ENCODE measurements at regions not wholly inside any gene's neighbourhood (a gene's known extent, or its start where the extent isn't known, plus 50 kb on each side); places are given as distances from the start of the nearest gene placed in this dataset.

GRCh38 chr5:37892586-37892985, 52.7 kb upstream of the GDNF start:
- Histone ChIP-seq H2AFZ (no peak overlapping the region), H3K4me1 (ENCODE audit: insufficient read depth) (no peaks in the 10 kb centered on the region), H3K79me2 (replicated peaks; ENCODE audit: insufficient read depth) (no peaks in the 10 kb centered on the region), H4K20me1 (replicated peaks; ENCODE audit: insufficient read depth) (no peaks in the 10 kb centered on the region), H3K9me2 (ENCODE audit: insufficient read depth) (no peaks in the 10 kb centered on the region), H3K36me3 (ENCODE audit: insufficient read depth) (no peaks in the 10 kb centered on the region), H3K27me3 (ENCODE audit: insufficient read depth) (no peaks in the 10 kb centered on the region), H3K27ac (ENCODE audit: low read depth) (no peak overlapping the region), H3K4me2 (no peak overlapping the region), H3F3A (replicated peaks; ENCODE audit: low read depth) (no peaks in the 10 kb centered on the region), H3K4me3 (no peak overlapping the region)
- DNase-seq (ENCODE audit: low spot score) (no peak), ATAC-seq (no peak)
- H3K27me3 Mint-ChIP-seq (ENCODE audit: insufficient read depth, low read depth, poor library complexity) = peaks cover 4% of the 10 kb centered on the region
- H3K4me1 Mint-ChIP-seq = peaks cover 3% of the 10 kb centered on the region; the same call in 1 of the 3 replicates
- no peak overlapping the region for H3K27ac Mint-ChIP-seq
- TF ChIP-seq EZH2 (IDR thresholded peaks at IDR 0.05; ENCODE audit: low read depth, unreplicated experiment) (no peak), NANOG (IDR thresholded peaks at IDR 0.05; ENCODE audit: borderline replicate concordance) (no peak), POLR2AphosphoS5 (IDR thresholded peaks at IDR 0.05; ENCODE audit: low read depth) (no peak), REST (IDR thresholded peaks at IDR 0.05; ENCODE audit: unreplicated experiment) (no peak), CTCF (conservative IDR thresholded peaks at IDR 0.05; ENCODE audit: low read depth in 2 of 2) (no peak), ZNF114 (CRISPR knock-in tag; IDR thresholded peaks at IDR 0.05) (no peak), STAT1 (IDR thresholded peaks at IDR 0.05; ENCODE audit: unreplicated experiment) (no peak), EZH2phosphoT487 (IDR thresholded peaks at IDR 0.05; ENCODE audit: unreplicated experiment) (no peak), CREB1 (CRISPR knock-in tag; IDR thresholded peaks at IDR 0.05; ENCODE audit: low read depth) (no peak), JUNB (IDR thresholded peaks at IDR 0.05; ENCODE audit: unreplicated experiment) (no peak), ZNF331 (CRISPR knock-in tag; IDR thresholded peaks at IDR 0.05; ENCODE audit: low read depth) (no peak)
- TF ChIP-seq, protein P1, sequence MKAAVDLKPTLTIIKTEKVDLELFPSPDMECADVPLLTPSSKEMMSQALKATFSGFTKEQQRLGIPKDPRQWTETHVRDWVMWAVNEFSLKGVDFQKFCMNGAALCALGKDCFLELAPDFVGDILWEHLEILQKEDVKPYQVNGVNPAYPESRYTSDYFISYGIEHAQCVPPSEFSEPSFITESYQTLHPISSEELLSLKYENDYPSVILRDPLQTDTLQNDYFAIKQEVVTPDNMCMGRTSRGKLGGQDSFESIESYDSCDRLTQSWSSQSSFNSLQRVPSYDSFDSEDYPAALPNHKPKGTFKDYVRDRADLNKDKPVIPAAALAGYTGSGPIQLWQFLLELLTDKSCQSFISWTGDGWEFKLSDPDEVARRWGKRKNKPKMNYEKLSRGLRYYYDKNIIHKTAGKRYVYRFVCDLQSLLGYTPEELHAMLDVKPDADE (IDR thresholded peaks at IDR 0.05) = no peak
- TF ChIP-seq, protein P2, sequence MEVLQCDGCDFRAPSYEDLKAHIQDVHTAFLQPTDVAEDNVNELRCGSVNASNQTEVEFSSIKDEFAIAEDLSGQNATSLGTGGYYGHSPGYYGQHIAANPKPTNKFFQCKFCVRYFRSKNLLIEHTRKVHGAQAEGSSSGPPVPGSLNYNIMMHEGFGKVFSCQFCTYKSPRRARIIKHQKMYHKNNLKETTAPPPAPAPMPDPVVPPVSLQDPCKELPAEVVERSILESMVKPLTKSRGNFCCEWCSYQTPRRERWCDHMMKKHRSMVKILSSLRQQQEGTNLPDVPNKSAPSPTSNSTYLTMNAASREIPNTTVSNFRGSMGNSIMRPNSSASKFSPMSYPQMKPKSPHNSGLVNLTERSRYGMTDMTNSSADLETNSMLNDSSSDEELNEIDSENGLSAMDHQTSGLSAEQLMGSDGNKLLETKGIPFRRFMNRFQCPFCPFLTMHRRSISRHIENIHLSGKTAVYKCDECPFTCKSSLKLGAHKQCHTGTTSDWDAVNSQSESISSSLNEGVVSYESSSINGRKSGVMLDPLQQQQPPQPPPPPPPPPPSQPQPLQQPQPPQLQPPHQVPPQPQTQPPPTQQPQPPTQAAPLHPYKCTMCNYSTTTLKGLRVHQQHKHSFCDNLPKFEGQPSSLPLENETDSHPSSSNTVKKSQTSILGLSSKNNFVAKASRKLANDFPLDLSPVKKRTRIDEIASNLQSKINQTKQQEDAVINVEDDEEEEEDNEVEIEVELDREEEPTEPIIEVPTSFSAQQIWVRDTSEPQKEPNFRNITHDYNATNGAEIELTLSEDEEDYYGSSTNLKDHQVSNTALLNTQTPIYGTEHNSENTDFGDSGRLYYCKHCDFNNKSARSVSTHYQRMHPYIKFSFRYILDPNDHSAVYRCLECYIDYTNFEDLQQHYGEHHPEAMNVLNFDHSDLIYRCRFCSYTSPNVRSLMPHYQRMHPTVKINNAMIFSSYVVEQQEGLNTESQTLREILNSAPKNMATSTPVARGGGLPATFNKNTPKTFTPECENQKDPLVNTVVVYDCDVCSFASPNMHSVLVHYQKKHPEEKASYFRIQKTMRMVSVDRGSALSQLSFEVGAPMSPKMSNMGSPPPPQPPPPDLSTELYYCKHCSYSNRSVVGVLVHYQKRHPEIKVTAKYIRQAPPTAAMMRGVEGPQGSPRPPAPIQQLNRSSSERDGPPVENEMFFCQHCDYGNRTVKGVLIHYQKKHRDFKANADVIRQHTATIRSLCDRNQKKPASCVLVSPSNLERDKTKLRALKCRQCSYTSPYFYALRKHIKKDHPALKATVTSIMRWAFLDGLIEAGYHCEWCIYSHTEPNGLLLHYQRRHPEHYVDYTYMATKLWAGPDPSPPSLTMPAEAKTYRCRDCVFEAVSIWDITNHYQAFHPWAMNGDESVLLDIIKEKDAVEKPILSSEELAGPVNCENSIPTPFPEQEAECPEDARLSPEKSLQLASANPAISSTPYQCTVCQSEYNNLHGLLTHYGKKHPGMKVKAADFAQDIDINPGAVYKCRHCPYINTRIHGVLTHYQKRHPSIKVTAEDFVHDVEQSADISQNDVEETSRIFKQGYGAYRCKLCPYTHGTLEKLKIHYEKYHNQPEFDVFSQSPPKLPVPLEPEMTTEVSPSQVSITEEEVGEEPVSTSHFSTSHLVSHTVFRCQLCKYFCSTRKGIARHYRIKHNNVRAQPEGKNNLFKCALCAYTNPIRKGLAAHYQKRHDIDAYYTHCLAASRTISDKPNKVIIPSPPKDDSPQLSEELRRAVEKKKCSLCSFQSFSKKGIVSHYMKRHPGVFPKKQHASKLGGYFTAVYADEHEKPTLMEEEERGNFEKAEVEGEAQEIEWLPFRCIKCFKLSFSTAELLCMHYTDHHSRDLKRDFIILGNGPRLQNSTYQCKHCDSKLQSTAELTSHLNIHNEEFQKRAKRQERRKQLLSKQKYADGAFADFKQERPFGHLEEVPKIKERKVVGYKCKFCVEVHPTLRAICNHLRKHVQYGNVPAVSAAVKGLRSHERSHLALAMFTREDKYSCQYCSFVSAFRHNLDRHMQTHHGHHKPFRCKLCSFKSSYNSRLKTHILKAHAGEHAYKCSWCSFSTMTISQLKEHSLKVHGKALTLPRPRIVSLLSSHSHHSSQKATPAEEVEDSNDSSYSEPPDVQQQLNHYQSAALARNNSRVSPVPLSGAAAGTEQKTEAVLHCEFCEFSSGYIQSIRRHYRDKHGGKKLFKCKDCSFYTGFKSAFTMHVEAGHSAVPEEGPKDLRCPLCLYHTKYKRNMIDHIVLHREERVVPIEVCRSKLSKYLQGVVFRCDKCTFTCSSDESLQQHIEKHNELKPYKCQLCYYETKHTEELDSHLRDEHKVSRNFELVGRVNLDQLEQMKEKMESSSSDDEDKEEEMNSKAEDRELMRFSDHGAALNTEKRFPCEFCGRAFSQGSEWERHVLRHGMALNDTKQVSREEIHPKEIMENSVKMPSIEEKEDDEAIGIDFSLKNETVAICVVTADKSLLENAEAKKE (CRISPR knock-in tag; IDR thresholded peaks at IDR 0.05) = no peak
- no peaks in the 10 kb centered on the region for H3K36me3 Mint-ChIP-seq (ENCODE audit: low read depth)
- no peaks in the 10 kb centered on the region for H3K9me3 Mint-ChIP-seq
- no peak overlapping the region for H3K4me3 Mint-ChIP-seq
